ENCODE measurements at regions not wholly inside any gene's neighbourhood (a gene's known extent, or its start where the extent isn't known, plus 50 kb on each side); places are given as distances from the start of the nearest gene placed in this dataset.

DNA sequence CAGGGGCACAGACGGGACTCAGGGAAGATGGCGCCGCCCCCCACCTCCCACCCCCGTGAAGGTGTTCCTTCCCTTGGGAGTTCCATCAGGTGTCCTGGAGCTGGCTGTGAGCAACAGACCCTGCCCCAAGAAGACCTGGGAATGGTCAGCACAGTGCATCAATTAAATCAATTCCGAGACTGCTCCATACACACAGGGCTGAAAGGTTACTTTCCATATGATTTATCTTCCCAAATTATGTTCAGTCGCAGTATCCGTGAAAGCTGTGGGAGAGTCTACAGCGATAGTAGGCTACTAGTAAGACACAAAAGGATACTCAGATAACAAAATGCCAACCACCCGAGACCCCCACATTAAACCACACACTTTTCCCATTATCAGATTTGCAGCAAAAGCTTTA is 71.8 kb upstream of the PABPC3 start:
- Mint-ChIP-seq H3K27ac (no peak overlapping the region), H3K27me3 (ENCODE audit: low read depth) (peaks cover 43% of the 10 kb centered on the region), H3K4me3 (no peak overlapping the region), H3K9me3 (ENCODE audit: insufficient read depth) (no peaks in the 10 kb centered on the region), H3K36me3 (ENCODE audit: low read depth) (no peaks in the 10 kb centered on the region), H3K4me1 (ENCODE audit: low read depth) (no peaks in the 10 kb centered on the region)
- ChIA-PET POLR2A (no interaction called here), CTCF (no interaction called here)
- ATAC-seq (no peak), DNase-seq (no peak)

DNA sequence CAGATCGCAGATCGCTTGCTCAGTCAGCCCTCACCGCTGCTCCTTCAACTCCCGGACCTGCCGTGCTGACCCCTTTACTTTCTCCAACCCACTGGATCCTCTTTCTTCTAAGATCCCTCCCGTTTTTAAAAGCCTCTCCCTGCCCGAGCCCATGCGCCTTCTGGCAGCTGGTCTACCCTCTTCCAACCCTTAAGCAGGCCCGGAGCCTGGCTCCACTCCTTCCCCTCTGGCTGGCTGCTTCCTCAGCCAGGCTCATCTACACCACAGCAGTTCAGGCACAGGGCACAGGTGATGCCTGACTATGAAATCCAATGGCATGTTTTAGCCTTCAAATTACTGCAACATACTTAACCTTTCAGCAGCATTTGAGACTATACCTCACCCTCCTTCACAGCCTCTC is 63.8 kb upstream of the PABPC3 start:
- Mint-ChIP-seq H3K27me3 (ENCODE audit: low read depth) (peaks cover 24% of the 10 kb centered on the region), H3K4me1 (ENCODE audit: low read depth) (no peaks in the 10 kb centered on the region), H3K36me3 (ENCODE audit: low read depth) (no peaks in the 10 kb centered on the region), H3K27ac (no peak overlapping the region), H3K9me3 (ENCODE audit: insufficient read depth) (no peaks in the 10 kb centered on the region), H3K4me3 (no peak overlapping the region)
- ChIA-PET POLR2A (no interaction called here), CTCF (no interaction called here)
- DNase-seq (no peak), ATAC-seq (no peak)

DNA sequence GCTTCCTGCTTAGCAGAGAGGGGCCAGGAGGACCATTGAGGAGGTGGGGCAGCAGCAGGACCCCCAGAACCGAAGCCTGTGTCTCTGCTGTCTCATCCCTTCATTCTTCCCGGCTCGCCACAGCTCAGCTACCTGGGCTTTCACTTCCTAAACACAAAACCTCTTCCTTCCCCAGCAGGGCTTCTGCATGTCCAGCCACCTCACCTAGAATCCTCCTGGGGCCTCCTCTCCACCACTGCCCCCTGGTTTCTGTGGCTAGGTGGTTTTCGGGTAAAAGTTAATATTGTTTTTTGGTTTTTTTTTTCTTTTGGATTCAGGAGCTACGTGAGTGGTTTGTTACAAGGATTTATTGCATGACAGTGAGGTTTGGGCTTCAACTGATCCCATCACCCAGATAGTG is 61.8 kb upstream of the PABPC3 start:
- Mint-ChIP-seq H3K27me3 (ENCODE audit: low read depth) (peaks cover 21% of the 10 kb centered on the region), H3K4me1 (ENCODE audit: low read depth) (no peaks in the 10 kb centered on the region), H3K36me3 (ENCODE audit: low read depth) (no peaks in the 10 kb centered on the region), H3K9me3 (ENCODE audit: insufficient read depth) (no peaks in the 10 kb centered on the region), H3K4me3 (no peak overlapping the region), H3K27ac (no peak overlapping the region)
- ATAC-seq (no peak), DNase-seq (no peak)
- ChIA-PET POLR2A (no interaction called here), CTCF (interaction anchor here (1.9 kb wide), 1 partner anchor 39 kb away, joined by 9 read pairs; no protein-coding TSS in a partner anchor)

DNA sequence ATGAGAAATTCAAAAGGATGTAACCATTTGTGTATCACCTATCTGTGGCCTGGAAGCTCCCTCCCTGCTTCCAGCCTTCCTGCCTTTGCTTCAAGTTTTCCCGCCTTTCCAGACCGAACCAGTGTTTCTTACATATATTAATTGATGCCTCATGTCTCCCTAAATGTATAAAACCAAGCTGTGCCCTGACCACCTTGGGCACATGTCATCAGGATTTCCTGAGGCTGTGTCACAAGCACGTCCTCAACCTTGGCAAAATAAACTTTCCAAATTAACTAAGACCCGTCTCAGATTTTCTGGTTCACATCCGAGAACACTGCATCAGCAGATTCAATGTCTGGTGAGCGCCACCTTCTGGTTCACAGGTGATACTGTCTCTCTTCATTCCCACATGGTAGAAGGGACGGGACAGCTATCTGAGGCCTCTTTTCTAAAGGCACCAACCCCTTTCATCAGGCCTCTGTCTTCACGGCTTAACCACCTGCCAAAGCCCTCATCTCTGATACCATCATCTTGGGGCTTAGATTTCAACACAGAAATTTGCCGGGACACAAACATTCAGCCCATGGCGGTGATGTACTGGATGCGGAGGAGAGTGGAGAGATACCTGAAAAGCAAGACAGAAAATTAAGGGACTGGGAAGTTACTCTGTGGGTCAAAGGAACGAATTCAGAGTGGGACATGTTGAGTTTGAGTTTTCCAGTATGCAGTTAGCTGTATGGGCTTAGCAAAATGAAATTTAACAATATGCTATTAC is 58.7 kb upstream of the PABPC3 start:
- peaks cover 21% of the 10 kb centered on the region for H3K27me3 Mint-ChIP-seq (ENCODE audit: low read depth)
- H3K4me1 Mint-ChIP-seq (ENCODE audit: low read depth) = no peaks in the 10 kb centered on the region
- DNase-seq (peak; percentile 67), ATAC-seq (peak; percentile 76)
- CTCF ChIA-PET = interaction anchor here (1.0 to 1.7 kb wide), 7 partner anchors 12 to 108 kb away, joined by 3 to 13 read pairs (median 6); no protein-coding TSS in a partner anchor
- no peaks in the 10 kb centered on the region for H3K36me3 Mint-ChIP-seq (ENCODE audit: low read depth)
- POLR2A ChIA-PET = no interaction called here
- H3K27ac Mint-ChIP-seq = no peak overlapping the region
- H3K9me3 Mint-ChIP-seq (ENCODE audit: insufficient read depth) = no peaks in the 10 kb centered on the region
- no peak overlapping the region for H3K4me3 Mint-ChIP-seq

DNA sequence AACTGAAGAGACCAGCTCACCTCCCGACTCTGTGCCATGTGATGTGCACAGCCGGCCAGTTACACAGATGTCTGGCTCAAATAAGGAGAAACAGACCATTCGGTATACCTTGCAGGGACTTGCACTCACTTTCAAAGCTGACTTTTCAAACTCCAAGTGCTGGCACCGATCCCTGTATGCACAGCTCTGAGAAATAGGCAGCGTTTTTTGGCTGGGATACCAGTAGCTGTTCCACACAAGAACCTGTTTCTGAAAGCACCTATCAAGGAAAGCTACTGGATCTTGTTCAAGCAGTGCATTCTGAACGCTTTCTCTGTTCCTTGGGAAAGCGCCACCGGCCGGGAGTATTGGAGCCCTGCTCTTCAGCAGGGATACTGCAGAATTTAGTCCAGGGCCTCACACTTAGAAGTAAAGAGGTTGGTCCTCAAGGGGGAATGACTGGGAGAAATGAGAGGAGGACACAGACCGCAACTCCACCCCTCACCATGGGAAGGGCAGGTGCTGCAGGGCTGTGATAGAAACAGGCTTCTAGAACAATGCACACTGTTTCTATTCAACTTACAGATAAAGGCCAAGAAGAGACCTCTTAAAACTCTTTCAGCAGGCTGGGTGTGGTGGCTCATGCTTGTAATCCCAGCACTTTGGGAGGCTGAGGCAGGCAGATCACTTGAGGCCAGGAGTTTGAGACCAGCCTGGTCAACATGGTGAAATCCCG is 53.6 kb upstream of the PABPC3 start:
- CTCF ChIA-PET = no interaction called here
- no peak for DNase-seq
- Mint-ChIP-seq H3K9me3 (ENCODE audit: insufficient read depth) (no peaks in the 10 kb centered on the region), H3K4me3 (no peak overlapping the region), H3K27ac (no peak overlapping the region), H3K36me3 (ENCODE audit: low read depth) (no peaks in the 10 kb centered on the region), H3K4me1 (ENCODE audit: low read depth) (no peaks in the 10 kb centered on the region), H3K27me3 (ENCODE audit: low read depth) (peaks cover 37% of the 10 kb centered on the region)
- no peak for ATAC-seq
- POLR2A ChIA-PET = no interaction called here

DNA sequence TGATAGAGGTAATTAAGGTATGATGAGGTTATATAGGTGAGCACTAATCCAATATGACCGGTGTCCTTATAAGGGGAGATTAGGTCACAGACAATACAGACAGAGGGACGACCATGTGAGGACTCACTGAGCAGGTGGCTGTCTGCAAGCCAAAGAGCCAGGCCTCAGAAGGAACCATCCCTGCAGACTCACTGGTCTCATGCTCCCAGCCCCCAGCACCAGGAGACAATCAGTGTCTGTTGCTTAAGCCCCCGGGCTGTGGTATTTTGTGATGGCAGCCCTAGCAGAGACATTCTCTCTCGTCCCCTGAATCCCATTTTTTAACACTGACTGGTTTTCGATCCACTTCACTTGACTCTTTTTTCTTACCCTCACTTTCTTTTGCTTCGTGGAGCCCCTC is 51.9 kb upstream of the PABPC3 start:
- no peaks in the 10 kb centered on the region for H3K9me3 Mint-ChIP-seq (ENCODE audit: insufficient read depth)
- H3K36me3 Mint-ChIP-seq (ENCODE audit: low read depth) = no peaks in the 10 kb centered on the region
- peaks cover 44% of the 10 kb centered on the region for H3K27me3 Mint-ChIP-seq (ENCODE audit: low read depth)

More for the DNA sequence above, 51.9 kb upstream of the PABPC3 start:
- no peak overlapping the region for H3K27ac Mint-ChIP-seq
- no peak overlapping the region for H3K4me3 Mint-ChIP-seq
- DNase-seq = no peak
- no peaks in the 10 kb centered on the region for H3K4me1 Mint-ChIP-seq (ENCODE audit: low read depth)
- ChIA-PET CTCF (no interaction called here), POLR2A (no interaction called here)
- ATAC-seq = no peak

All from activated CD8-positive, alpha-beta T cell treated with anti-CD3 and anti-CD28 coated beads, Interleukin-2, amount 10 ng/mL, durations not matched to agents 7 days and 5 days (primary cell).